SK-N-SH treated with all-trans-retinoic acid at 6 μM for 48 hours (cell line): ENCODE measurements at regions not wholly inside any gene's neighbourhood (a gene's known extent, or its start where the extent isn't known, plus 50 kb on each side); places are given as distances from the start of the nearest gene placed in this dataset.

Experiments
- BACH2 ChIP-seq: fragments of 250-450 bp; sonication (Bioruptor Pico); IDR thresholded peaks from 2 replicates; pipeline ENCODE4 v1.9.0; 2021; ENCODE audit warnings: mild to moderate bottlenecking, borderline replicate concordance
- OSR1 ChIP-seq: fragments of 250-450 bp; sonication (Bioruptor Pico); IDR thresholded peaks from 2 replicates; pipeline ENCODE4 v1.8.0; 2022; ENCODE audit warnings: moderate library complexity, mild to moderate bottlenecking, inconsistent platforms
- ZFP30 ChIP-seq: fragments of 450-650 bp; formaldehyde crosslinking; IDR thresholded peaks from 2 replicates; pipeline ENCODE4 v1.5.0; 2022; ENCODE audit warnings: mild to moderate bottlenecking, moderate library complexity
- TF ChIP-seq, protein P1 (sequence below): fragments of 250-450 bp; sonication (Bioruptor Pico); IDR thresholded peaks from 2 replicates; pipeline ENCODE4 v1.8.0; 2020; ENCODE audit warnings: mild to moderate bottlenecking, moderate library complexity, borderline replicate concordance
- TF ChIP-seq, protein P2 (sequence below): fragments of 250-450 bp; sonication (Bioruptor Pico); IDR thresholded peaks from 2 replicates; pipeline ENCODE4 v1.5.1; 2020; ENCODE audit warnings: low read depth, mild to moderate bottlenecking, moderate library complexity

DNA sequence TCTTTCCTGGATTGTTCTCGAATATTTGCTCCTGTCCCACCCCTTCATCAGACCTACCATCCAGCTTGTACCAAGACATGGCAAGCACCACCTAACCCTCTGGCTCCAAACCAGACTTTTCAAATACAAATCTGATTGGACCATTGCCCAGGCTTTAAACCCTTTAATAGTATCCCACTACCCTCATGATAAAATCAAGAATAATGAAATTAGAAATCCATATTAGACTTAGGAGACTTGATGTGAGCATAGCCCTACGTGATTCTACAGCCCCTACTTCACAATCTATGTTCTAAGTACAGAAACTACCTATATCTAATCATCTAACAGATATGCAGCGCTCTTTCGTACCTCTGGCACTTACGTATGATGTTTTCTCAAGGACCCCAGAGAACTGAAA, 375.2 kb upstream of the CPEB2 start:
- TF ChIP-seq OSR1 (no peak), BACH2 (CRISPR knock-in tag) (no peak), ZFP30 (CRISPR knock-in tag) (no peak)
- TF ChIP-seq, protein P1, sequence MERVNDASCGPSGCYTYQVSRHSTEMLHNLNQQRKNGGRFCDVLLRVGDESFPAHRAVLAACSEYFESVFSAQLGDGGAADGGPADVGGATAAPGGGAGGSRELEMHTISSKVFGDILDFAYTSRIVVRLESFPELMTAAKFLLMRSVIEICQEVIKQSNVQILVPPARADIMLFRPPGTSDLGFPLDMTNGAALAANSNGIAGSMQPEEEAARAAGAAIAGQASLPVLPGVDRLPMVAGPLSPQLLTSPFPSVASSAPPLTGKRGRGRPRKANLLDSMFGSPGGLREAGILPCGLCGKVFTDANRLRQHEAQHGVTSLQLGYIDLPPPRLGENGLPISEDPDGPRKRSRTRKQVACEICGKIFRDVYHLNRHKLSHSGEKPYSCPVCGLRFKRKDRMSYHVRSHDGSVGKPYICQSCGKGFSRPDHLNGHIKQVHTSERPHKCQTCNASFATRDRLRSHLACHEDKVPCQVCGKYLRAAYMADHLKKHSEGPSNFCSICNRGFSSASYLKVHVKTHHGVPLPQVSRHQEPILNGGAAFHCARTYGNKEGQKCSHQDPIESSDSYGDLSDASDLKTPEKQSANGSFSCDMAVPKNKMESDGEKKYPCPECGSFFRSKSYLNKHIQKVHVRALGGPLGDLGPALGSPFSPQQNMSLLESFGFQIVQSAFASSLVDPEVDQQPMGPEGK (CRISPR knock-in tag) = no peak
- TF ChIP-seq, protein P2, sequence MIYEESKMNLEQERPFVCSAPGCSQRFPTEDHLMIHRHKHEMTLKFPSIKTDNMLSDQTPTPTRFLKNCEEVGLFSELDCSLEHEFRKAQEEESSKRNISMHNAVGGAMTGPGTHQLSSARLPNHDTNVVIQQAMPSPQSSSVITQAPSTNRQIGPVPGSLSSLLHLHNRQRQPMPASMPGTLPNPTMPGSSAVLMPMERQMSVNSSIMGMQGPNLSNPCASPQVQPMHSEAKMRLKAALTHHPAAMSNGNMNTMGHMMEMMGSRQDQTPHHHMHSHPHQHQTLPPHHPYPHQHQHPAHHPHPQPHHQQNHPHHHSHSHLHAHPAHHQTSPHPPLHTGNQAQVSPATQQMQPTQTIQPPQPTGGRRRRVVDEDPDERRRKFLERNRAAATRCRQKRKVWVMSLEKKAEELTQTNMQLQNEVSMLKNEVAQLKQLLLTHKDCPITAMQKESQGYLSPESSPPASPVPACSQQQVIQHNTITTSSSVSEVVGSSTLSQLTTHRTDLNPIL = no peak
